ENCODE measurements at regions not wholly inside any gene's neighbourhood (a gene's known extent, or its start where the extent isn't known, plus 50 kb on each side); places are given as distances from the start of the nearest gene placed in this dataset.

- TF ChIP-seq, protein P1, sequence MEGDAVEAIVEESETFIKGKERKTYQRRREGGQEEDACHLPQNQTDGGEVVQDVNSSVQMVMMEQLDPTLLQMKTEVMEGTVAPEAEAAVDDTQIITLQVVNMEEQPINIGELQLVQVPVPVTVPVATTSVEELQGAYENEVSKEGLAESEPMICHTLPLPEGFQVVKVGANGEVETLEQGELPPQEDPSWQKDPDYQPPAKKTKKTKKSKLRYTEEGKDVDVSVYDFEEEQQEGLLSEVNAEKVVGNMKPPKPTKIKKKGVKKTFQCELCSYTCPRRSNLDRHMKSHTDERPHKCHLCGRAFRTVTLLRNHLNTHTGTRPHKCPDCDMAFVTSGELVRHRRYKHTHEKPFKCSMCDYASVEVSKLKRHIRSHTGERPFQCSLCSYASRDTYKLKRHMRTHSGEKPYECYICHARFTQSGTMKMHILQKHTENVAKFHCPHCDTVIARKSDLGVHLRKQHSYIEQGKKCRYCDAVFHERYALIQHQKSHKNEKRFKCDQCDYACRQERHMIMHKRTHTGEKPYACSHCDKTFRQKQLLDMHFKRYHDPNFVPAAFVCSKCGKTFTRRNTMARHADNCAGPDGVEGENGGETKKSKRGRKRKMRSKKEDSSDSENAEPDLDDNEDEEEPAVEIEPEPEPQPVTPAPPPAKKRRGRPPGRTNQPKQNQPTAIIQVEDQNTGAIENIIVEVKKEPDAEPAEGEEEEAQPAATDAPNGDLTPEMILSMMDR (conservative IDR thresholded peaks at IDR 0.05; ENCODE audit: low read depth in 2 of 2) = no peak
- no peak for TF ChIP-seq EZH2 (IDR thresholded peaks at IDR 0.05; ENCODE audit: low read depth, unreplicated experiment)
- TF ChIP-seq CREB1 (CRISPR knock-in tag; IDR thresholded peaks at IDR 0.05; ENCODE audit: low read depth) = no peak
- TF ChIP-seq ZNF462 (CRISPR knock-in tag; IDR thresholded peaks at IDR 0.05) = no peak
- TF ChIP-seq EZH2phosphoT487 (IDR thresholded peaks at IDR 0.05; ENCODE audit: unreplicated experiment) = no peak
- no peak for TF ChIP-seq ZNF114 (CRISPR knock-in tag; IDR thresholded peaks at IDR 0.05)
Observed at GRCh38 chr7:145009876-145010275, 174.0 kb upstream of the TPK1 start (continued).

DNA sequence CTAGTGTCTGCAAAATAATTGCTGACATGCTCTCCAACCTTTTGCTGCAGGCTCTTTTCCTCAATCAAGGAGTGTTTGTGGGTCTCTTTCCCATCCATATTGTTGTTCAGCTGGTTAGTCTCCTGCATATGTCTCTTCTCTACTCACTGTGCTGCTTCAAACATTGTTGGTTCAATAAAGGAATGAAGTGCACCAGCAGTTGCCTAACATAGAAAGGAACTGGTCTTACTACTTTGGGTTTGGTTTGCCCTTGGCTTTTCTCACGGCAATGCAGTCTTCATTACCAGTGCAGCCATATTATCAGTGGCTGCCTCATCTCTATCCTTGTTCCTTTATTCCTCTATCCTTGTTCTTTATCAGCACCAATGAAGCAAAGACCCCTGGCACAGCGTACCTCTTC, 169.7 kb upstream of the TPK1 start:
- Mint-ChIP-seq H3K27ac (no peak overlapping the region), H3K9me3 (peaks cover 10% of the 10 kb centered on the region), H3K4me1 (no peaks in the 10 kb centered on the region), H3K27me3 (ENCODE audit: insufficient read depth, low read depth, poor library complexity) (peaks cover 1% of the 10 kb centered on the region), H3K36me3 (ENCODE audit: low read depth) (peaks cover 4% of the 10 kb centered on the region; the same call in 1 of the 3 replicates), H3K4me3 (no peak overlapping the region)
- Histone ChIP-seq H3K36me3 (ENCODE audit: insufficient read depth) (no peaks in the 10 kb centered on the region), H4K20me1 (replicated peaks; ENCODE audit: insufficient read depth) (no peaks in the 10 kb centered on the region), H3F3A (replicated peaks; ENCODE audit: low read depth) (no peaks in the 10 kb centered on the region), H3K9me2 (ENCODE audit: insufficient read depth) (no peaks in the 10 kb centered on the region; the same call in 1 of the 2 replicates), H3K4me2 (no peak overlapping the region), H3K27ac (ENCODE audit: low read depth) (no peak overlapping the region), H3K27me3 (ENCODE audit: insufficient read depth) (no peaks in the 10 kb centered on the region), H2AFZ (no peak overlapping the region), H3K4me3 (no peak overlapping the region), H3K79me2 (replicated peaks; ENCODE audit: insufficient read depth) (no peaks in the 10 kb centered on the region), H3K4me1 (ENCODE audit: insufficient read depth) (no peaks in the 10 kb centered on the region)
- DNase-seq (ENCODE audit: low spot score) (no peak), ATAC-seq (no peak)
- TF ChIP-seq NANOG (IDR thresholded peaks at IDR 0.05; ENCODE audit: borderline replicate concordance) = no peak
- no peak for TF ChIP-seq EZH2phosphoT487 (IDR thresholded peaks at IDR 0.05; ENCODE audit: unreplicated experiment)
- TF ChIP-seq, protein P2, sequence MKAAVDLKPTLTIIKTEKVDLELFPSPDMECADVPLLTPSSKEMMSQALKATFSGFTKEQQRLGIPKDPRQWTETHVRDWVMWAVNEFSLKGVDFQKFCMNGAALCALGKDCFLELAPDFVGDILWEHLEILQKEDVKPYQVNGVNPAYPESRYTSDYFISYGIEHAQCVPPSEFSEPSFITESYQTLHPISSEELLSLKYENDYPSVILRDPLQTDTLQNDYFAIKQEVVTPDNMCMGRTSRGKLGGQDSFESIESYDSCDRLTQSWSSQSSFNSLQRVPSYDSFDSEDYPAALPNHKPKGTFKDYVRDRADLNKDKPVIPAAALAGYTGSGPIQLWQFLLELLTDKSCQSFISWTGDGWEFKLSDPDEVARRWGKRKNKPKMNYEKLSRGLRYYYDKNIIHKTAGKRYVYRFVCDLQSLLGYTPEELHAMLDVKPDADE (IDR thresholded peaks at IDR 0.05) = no peak

Measured in GM23338 (cell line).